ENCODE measurements at regions not wholly inside any gene's neighbourhood (a gene's known extent, or its start where the extent isn't known, plus 50 kb on each side); places are given as distances from the start of the nearest gene placed in this dataset.

DNA sequence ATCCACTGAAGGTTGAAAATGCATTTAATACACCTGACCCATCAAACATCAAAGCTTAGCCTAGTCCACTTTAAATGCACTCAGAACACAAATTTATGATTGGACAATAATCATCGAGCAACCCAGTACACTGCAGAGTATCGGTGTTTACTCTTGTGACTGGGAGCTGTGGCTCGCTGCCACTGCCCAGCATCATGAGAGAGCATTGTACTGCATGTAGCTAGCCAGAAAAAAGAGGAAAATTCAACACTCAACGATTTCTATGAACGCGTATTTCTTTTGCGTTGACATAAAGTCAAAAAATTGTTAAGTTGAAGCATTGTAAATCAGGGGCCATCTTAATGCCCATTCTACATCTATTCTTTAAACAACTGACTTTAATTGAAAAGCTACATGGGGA, 95.1 kb upstream of the CD180 start:
- CTCF ChIA-PET: no interaction called here
- no peak overlapping the region for H3K4me2 ChIP-seq
- no peaks in the 10 kb centered on the region for H3K36me3 ChIP-seq (ENCODE audit: low read depth)
- no peaks in the 10 kb centered on the region; the same call in 1 of the 2 replicates for H3K27me3 ChIP-seq (ENCODE audit: insufficient read depth, low read depth)
- TF ChIP-seq, protein P1, sequence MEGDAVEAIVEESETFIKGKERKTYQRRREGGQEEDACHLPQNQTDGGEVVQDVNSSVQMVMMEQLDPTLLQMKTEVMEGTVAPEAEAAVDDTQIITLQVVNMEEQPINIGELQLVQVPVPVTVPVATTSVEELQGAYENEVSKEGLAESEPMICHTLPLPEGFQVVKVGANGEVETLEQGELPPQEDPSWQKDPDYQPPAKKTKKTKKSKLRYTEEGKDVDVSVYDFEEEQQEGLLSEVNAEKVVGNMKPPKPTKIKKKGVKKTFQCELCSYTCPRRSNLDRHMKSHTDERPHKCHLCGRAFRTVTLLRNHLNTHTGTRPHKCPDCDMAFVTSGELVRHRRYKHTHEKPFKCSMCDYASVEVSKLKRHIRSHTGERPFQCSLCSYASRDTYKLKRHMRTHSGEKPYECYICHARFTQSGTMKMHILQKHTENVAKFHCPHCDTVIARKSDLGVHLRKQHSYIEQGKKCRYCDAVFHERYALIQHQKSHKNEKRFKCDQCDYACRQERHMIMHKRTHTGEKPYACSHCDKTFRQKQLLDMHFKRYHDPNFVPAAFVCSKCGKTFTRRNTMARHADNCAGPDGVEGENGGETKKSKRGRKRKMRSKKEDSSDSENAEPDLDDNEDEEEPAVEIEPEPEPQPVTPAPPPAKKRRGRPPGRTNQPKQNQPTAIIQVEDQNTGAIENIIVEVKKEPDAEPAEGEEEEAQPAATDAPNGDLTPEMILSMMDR (conservative IDR thresholded peaks at IDR 0.05): no peak
- TF ChIP-seq EZH2 (IDR thresholded peaks at IDR 0.05; ENCODE audit: low read depth): no peak
- no peaks in the 10 kb centered on the region for H3K4me1 ChIP-seq (replicated peaks; ENCODE audit: insufficient read depth)
- no peaks in the 10 kb centered on the region for H3K79me2 ChIP-seq (ENCODE audit: low read depth)
- DNase-seq: no peak
- POLR2A ChIA-PET (ENCODE audit: unreplicated experiment): no interaction called here
- H4K20me1 ChIP-seq (ENCODE audit: insufficient read depth): no peaks in the 10 kb centered on the region
- intact Hi-C loops (cut with micrococcal nuclease; ENCODE audit: unreplicated experiment): no loop called here
- BruUV-seq (replicated peaks): no TSS peak
- H3K27ac ChIP-seq: no peak overlapping the region
- no peak overlapping the region for H3K4me3 ChIP-seq
- no peaks in the 10 kb centered on the region for H3F3A ChIP-seq (ENCODE audit: insufficient read depth, low read depth)
- H2AFZ ChIP-seq: no peak overlapping the region
- H3K9me2 ChIP-seq (ENCODE audit: insufficient read depth): no peaks in the 10 kb centered on the region
- no peaks in the 10 kb centered on the region for H3K9me3 ChIP-seq (ENCODE audit: insufficient read depth, low read depth)

DNA sequence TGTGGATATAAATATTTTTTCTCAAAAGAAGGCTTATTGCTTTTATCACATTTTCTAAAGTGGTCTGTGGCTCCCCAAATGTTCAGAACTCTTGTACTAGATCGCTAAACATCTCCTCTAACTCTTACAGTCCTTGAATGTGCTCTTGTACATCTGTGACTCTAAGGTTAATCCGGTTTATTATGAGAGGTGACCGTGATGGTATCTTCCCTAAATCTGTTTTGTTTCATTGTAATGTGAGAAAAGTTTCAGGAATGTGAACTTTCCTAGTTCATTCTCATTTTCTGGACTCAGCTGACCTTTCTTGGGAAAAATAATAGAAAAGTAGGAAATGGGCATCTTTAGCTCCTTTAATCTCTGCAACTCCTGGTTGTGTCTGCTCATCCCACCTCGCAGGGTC, 94.5 kb upstream of the CD180 start:
- Histone ChIP-seq H3K27ac (no peak overlapping the region), H3K79me2 (ENCODE audit: low read depth) (no peaks in the 10 kb centered on the region), H3K27me3 (ENCODE audit: insufficient read depth, low read depth) (no peaks in the 10 kb centered on the region; the same call in 1 of the 2 replicates), H4K20me1 (ENCODE audit: insufficient read depth) (no peaks in the 10 kb centered on the region), H3K4me3 (no peak overlapping the region), H3K4me2 (no peak overlapping the region), H3K4me1 (replicated peaks; ENCODE audit: insufficient read depth) (no peaks in the 10 kb centered on the region), H3K9me2 (ENCODE audit: insufficient read depth) (no peaks in the 10 kb centered on the region), H3F3A (ENCODE audit: insufficient read depth, low read depth) (no peaks in the 10 kb centered on the region), H2AFZ (no peak overlapping the region), H3K36me3 (ENCODE audit: low read depth) (no peaks in the 10 kb centered on the region), H3K9me3 (ENCODE audit: insufficient read depth, low read depth) (no peaks in the 10 kb centered on the region)
- POLR2A ChIA-PET (ENCODE audit: unreplicated experiment): no interaction called here
- no TSS peak for BruUV-seq (replicated peaks)
- CTCF ChIA-PET: no interaction called here
- no peak for TF ChIP-seq EZH2 (IDR thresholded peaks at IDR 0.05; ENCODE audit: low read depth)
- TF ChIP-seq, protein P1 (conservative IDR thresholded peaks at IDR 0.05): no peak
- intact Hi-C loops (cut with micrococcal nuclease; ENCODE audit: unreplicated experiment): no loop called here
- no peak for DNase-seq

DNA sequence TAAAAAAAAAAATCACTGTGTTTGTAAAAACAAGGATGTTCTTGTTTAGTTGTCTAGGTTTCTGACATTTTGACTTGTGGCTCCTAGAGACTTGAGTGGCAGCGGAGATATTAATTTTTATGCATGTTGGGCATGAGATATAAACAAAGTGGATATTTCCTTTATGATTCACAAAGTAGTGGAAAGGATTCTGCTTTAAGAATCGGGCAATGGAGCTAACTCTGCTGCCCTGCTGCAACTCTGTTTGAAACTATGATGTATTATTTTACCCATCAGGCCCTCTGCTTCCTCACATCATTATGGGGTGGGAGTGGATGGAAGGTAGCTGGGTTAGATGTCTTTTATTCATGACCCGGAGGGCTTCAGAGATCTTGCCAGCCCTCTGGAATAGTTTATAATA, 94.1 kb upstream of the CD180 start:
- no peaks in the 10 kb centered on the region; the same call in 1 of the 2 replicates for H3K27me3 ChIP-seq (ENCODE audit: insufficient read depth, low read depth)
- no peak for DNase-seq
- intact Hi-C loops (cut with micrococcal nuclease; ENCODE audit: unreplicated experiment): no loop called here
- H3K27ac ChIP-seq: no peak overlapping the region
- no peak overlapping the region for H3K4me2 ChIP-seq
- H3K4me1 ChIP-seq (replicated peaks; ENCODE audit: insufficient read depth): no peaks in the 10 kb centered on the region
- no peak overlapping the region for H3K4me3 ChIP-seq
- H3K9me3 ChIP-seq (ENCODE audit: insufficient read depth, low read depth): no peaks in the 10 kb centered on the region
- H3F3A ChIP-seq (ENCODE audit: insufficient read depth, low read depth): no peaks in the 10 kb centered on the region
- TF ChIP-seq, protein P1 (conservative IDR thresholded peaks at IDR 0.05): no peak
- no peaks in the 10 kb centered on the region for H4K20me1 ChIP-seq (ENCODE audit: insufficient read depth)
- no peaks in the 10 kb centered on the region for H3K9me2 ChIP-seq (ENCODE audit: insufficient read depth)
- BruUV-seq (replicated peaks): no TSS peak
- CTCF ChIA-PET: no interaction called here
- POLR2A ChIA-PET (ENCODE audit: unreplicated experiment): no interaction called here
- no peaks in the 10 kb centered on the region for H3K36me3 ChIP-seq (ENCODE audit: low read depth)
- H3K79me2 ChIP-seq (ENCODE audit: low read depth): no peaks in the 10 kb centered on the region
- H2AFZ ChIP-seq: no peak overlapping the region
